HCT116 (cell line): ENCODE measurements at regions not wholly inside any gene's neighbourhood (a gene's known extent, or its start where the extent isn't known, plus 50 kb on each side); places are given as distances from the start of the nearest gene placed in this dataset.

ENCODE experiments used
- ATAC-seq: fragments of 200-7000 bp; cut with Tn5 transposase; 2 replicates; pipeline ENCODE4 v1.9.1; 2020; ENCODE audit warnings: mild to moderate bottlenecking, moderate library complexity
- BruUV-seq: library from RNA; stranded (reverse); fragments of 400-500 nt; replicated peaks from 2 replicates; lab custom pipeline; 2021; lab: Mats Ljungman, UMichigan
- CTCF ChIA-PET: fragments of 300-600 bp; sonication (Branson Sonifier 250); formaldehyde crosslinking; loops from one replicate; lab custom pipeline; 2021; ENCODE audit warnings: antibody characterized with exemption; lab: Charles Lee
- POLR2A ChIA-PET: fragments of 300-600, 350-600 bp; sonication (Branson Sonifier 250); formaldehyde crosslinking; loops from one replicate; lab custom pipeline; 2021; ENCODE audit warnings: antibody characterized with exemption; lab: Charles Lee
- RAD21 ChIA-PET, 2 experiments: fragments of 300-600 bp; sonication (Branson Sonifier 250); formaldehyde crosslinking; loops; one replicate each; lab custom pipeline; 2023; ENCODE audit warnings: low total read pairs in 2 of 2; ENCODE audit not compliant: uncharacterized antibody in 2 of 2, unreplicated experiment in 2 of 2, low non-redundant PET in 1 of 2; lab: Charles Lee
- DNase-seq: peaks from one replicate; pipeline ENCODE4 v3.0.0-alpha.2; 2010; ENCODE audit warnings: low read depth, low spot score
- H2AFZ ChIP-seq: fragments of 200-600 bp; shearing (Covaris generic), sonication (generic); 2 replicates; pipeline ENCODE4 v1.6.1; 2017; ENCODE audit warnings: low read depth, mixed run types, mixed read lengths, antibody characterized with exemption, low read length; ENCODE audit not compliant: poor library complexity, severe bottlenecking
- H3K27ac ChIP-seq: 2 replicates; pipeline ENCODE4 v1.5.1; 2012; ENCODE audit warnings: low read depth, low read length
- H3K27me3 ChIP-seq: fragments of 200-600 bp; sonication (generic); 2 replicates; pipeline ENCODE4 v1.6.1; 2016; ENCODE audit warnings: mixed run types, low read length, mixed read lengths; ENCODE audit not compliant: insufficient read depth
- H3K36me3 ChIP-seq, 2 experiments: fragments of 200-500 bp in 1 of 2; fragments of 200-600 bp in 1 of 2; sonication (Bioruptor generic) in 1 of 2; sonication (generic) in 1 of 2; 2 replicates each; pipeline versions ENCODE4 v1.5.1 to v1.6.1; 2014 to 2016; ENCODE audit warnings: low read length in 2 of 2, inconsistent platforms in 1 of 2, mixed read lengths in 1 of 2, mixed run types in 1 of 2; ENCODE audit not compliant: insufficient read depth in 2 of 2, control insufficient read depth in 1 of 2
- H3K4me1 ChIP-seq, 2 experiments: fragments of 200-600 bp in 1 of 2; sonication (generic) in 1 of 2; 2 replicates each; pipeline versions ENCODE4 v1.5.1 to v1.6.1; 2012 to 2017; ENCODE audit warnings: low read length in 2 of 2, inconsistent platforms in 1 of 2, mild to moderate bottlenecking in 1 of 2, mixed read lengths in 1 of 2, mixed run types in 1 of 2, moderate library complexity in 1 of 2; ENCODE audit not compliant: insufficient read depth in 2 of 2, control insufficient read depth in 1 of 2
- H3K4me2 ChIP-seq: fragments of 200-600 bp; sonication (generic); 2 replicates; pipeline ENCODE4 v1.6.1; 2017; ENCODE audit warnings: mixed run types, low read length, mixed read lengths
- H3K4me3 ChIP-seq, 2 experiments: fragments of 200-600 bp in 1 of 2; sonication (generic) in 1 of 2; replicated peaks in 1 of 2; 2 replicates each; pipeline ENCODE4 v1.5.1; 2011 to 2016; ENCODE audit warnings: low read length in 2 of 2, control low read depth in 1 of 2, low read depth in 1 of 2, mild to moderate bottlenecking in 1 of 2, mixed read lengths in 1 of 2, mixed run types in 1 of 2
- H3K79me2 ChIP-seq: fragments of 200-600 bp; sonication (generic); 2 replicates; pipeline ENCODE4 v1.6.1; 2017; ENCODE audit warnings: mild to moderate bottlenecking, mixed run types, low read length, moderate library complexity, mixed read lengths; ENCODE audit not compliant: insufficient read depth
- H3K9ac ChIP-seq: fragments of 200-600 bp; sonication (generic); 2 replicates; pipeline ENCODE4 v1.6.1; 2016; ENCODE audit warnings: low read length, mixed read lengths
- H3K9me2 ChIP-seq: fragments of 200-600 bp; sonication (generic), shearing (Covaris generic); 2 replicates; pipeline ENCODE4 v1.6.1; 2017; ENCODE audit warnings: mixed run types, mild to moderate bottlenecking, moderate library complexity; ENCODE audit not compliant: insufficient read depth
- H3K9me3 ChIP-seq, 2 experiments: fragments of 200-500 bp in 1 of 2; fragments of 200-600 bp in 1 of 2; sonication (Bioruptor generic) in 1 of 2; sonication (generic) in 1 of 2; 2 replicates each; pipeline ENCODE4 v1.6.1; 2014 to 2017; ENCODE audit warnings: low read length in 2 of 2, mixed read lengths in 2 of 2, inconsistent platforms in 1 of 2, low read depth in 1 of 2, mild to moderate bottlenecking in 1 of 2, mixed run types in 1 of 2, moderate library complexity in 1 of 2; ENCODE audit not compliant: control insufficient read depth in 1 of 2, insufficient read depth in 1 of 2
- H4K20me1 ChIP-seq: fragments of 200-600 bp; sonication (generic), shearing (Covaris generic); 2 replicates; pipeline ENCODE4 v1.6.1; 2017; ENCODE audit warnings: mixed run types, mild to moderate bottlenecking, moderate library complexity; ENCODE audit not compliant: insufficient read depth
- CEBPB ChIP-seq: IDR thresholded peaks from 2 replicates; pipeline ENCODE4 v1.6.1; 2012; ENCODE audit warnings: low read depth
- EGR1 ChIP-seq: IDR thresholded peaks from 2 replicates; pipeline ENCODE4 v1.6.1; 2012; ENCODE audit warnings: low read depth
- ELF1 ChIP-seq: IDR thresholded peaks from 2 replicates; pipeline ENCODE4 v1.6.1; 2012; ENCODE audit warnings: low read depth, borderline replicate concordance
- EZH2 ChIP-seq: fragments of 200-600 bp; sonication (generic); IDR thresholded peaks from 2 replicates; pipeline ENCODE4 v1.6.1; 2017; ENCODE audit warnings: antibody characterized with exemption, mixed run types
- EZH2phosphoT487 ChIP-seq: fragments of 200-600 bp; IDR thresholded peaks from 2 replicates; pipeline ENCODE4 v1.6.1; 2018; ENCODE audit warnings: antibody characterized with exemption, borderline replicate concordance
- FOSL1 ChIP-seq: IDR thresholded peaks from 2 replicates; pipeline ENCODE4 v1.6.1; 2012; ENCODE audit warnings: low read depth
- JUND ChIP-seq: IDR thresholded peaks from 2 replicates; pipeline ENCODE4 v1.6.1; 2012
- POLR2A ChIP-seq: IDR thresholded peaks from 2 replicates; pipeline ENCODE4 v1.7.0; 2011; ENCODE audit warnings: borderline replicate concordance; ENCODE audit not compliant: insufficient read depth, insufficient read length; ENCODE audit errors: extremely low read depth
- POLR2AphosphoS5 ChIP-seq: IDR thresholded peaks from 2 replicates; pipeline ENCODE4 v1.6.1; 2011; ENCODE audit warnings: mild to moderate bottlenecking, low read depth, low read length, moderate library complexity
- RAD21 ChIP-seq: IDR thresholded peaks from 2 replicates; pipeline ENCODE4 v1.6.1; 2012; ENCODE audit warnings: low read depth, mild to moderate bottlenecking
- REST ChIP-seq: IDR thresholded peaks from 2 replicates; pipeline ENCODE4 v1.6.1; 2012; ENCODE audit warnings: low read depth
- SIN3A ChIP-seq: IDR thresholded peaks from 2 replicates; pipeline ENCODE4 v1.6.1; 2012; ENCODE audit warnings: low read depth
- TCF7L2 ChIP-seq: IDR thresholded peaks from 2 replicates; pipeline ENCODE4 v1.7.0; 2011; ENCODE audit warnings: borderline replicate concordance, inconsistent platforms; ENCODE audit not compliant: insufficient read depth, insufficient read length; ENCODE audit errors: extremely low read depth
- ZNF274 ChIP-seq: fragments of 200-500 bp; sonication (Bioruptor generic); IDR thresholded peaks from 2 replicates; pipeline ENCODE4 v1.6.1; 2014; ENCODE audit warnings: mild to moderate bottlenecking, low read depth, low read length, inconsistent platforms
- intact Hi-C: fragments of 100-400 bp; cut with micrococcal nuclease; formaldehyde crosslinking; loops from 2 replicates; pipeline ENCODE4 v1.10.0; 2022
- TF ChIP-seq, protein P1 (sequence below), 3 experiments: fragments of 200-600 bp in 1 of 3; sonication (generic) in 1 of 3; IDR thresholded peaks in 2 of 3; conservative IDR thresholded peaks in 1 of 3; 2 replicates each; pipeline ENCODE4 v1.5.1; 2012 to 2017; ENCODE audit warnings: low read depth in 2 of 3, low read length in 2 of 3, antibody characterized with exemption in 1 of 3, borderline replicate concordance in 1 of 3, control low read depth in 1 of 3, mild to moderate bottlenecking in 1 of 3, mixed read lengths in 1 of 3, mixed run types in 1 of 3, moderate library complexity in 1 of 3; ENCODE audit not compliant: insufficient read depth in 1 of 3
- TF ChIP-seq, protein P2 (sequence below): IDR thresholded peaks from 2 replicates; pipeline ENCODE4 v1.6.1; 2012
- TF ChIP-seq, protein P3 (sequence below): IDR thresholded peaks from 2 replicates; pipeline ENCODE4 v1.6.1; 2011; ENCODE audit warnings: mild to moderate bottlenecking, low read length, moderate library complexity; ENCODE audit not compliant: insufficient replicate concordance; ENCODE audit errors: extremely low read depth

- ChIA-PET RAD21 (no interaction called here), POLR2A (no interaction called here), CTCF (no interaction called here)
- no peak overlapping the region for H2AFZ ChIP-seq
- BruUV-seq = no TSS peak
- peaks cover 12% of the 10 kb centered on the region for H3K27me3 ChIP-seq
- no peak overlapping the region for H3K4me2 ChIP-seq
- H4K20me1 ChIP-seq = no peaks in the 10 kb centered on the region
- no peaks in the 10 kb centered on the region for H3K79me2 ChIP-seq
- H3K4me3 ChIP-seq = no peak overlapping the region
- no peak for TF ChIP-seq EZH2
- TF ChIP-seq EGR1 = no peak
- TF ChIP-seq RAD21 = no peak
- no peak for TF ChIP-seq EZH2phosphoT487
- TF ChIP-seq, protein P1, sequence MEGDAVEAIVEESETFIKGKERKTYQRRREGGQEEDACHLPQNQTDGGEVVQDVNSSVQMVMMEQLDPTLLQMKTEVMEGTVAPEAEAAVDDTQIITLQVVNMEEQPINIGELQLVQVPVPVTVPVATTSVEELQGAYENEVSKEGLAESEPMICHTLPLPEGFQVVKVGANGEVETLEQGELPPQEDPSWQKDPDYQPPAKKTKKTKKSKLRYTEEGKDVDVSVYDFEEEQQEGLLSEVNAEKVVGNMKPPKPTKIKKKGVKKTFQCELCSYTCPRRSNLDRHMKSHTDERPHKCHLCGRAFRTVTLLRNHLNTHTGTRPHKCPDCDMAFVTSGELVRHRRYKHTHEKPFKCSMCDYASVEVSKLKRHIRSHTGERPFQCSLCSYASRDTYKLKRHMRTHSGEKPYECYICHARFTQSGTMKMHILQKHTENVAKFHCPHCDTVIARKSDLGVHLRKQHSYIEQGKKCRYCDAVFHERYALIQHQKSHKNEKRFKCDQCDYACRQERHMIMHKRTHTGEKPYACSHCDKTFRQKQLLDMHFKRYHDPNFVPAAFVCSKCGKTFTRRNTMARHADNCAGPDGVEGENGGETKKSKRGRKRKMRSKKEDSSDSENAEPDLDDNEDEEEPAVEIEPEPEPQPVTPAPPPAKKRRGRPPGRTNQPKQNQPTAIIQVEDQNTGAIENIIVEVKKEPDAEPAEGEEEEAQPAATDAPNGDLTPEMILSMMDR (IDR thresholded peaks at IDR 0.05 in 2 of 3, conservative IDR thresholded peaks at IDR 0.05 in 1 of 3; ENCODE audit: borderline replicate concordance in 1 of 3, insufficient read depth in 1 of 3, low read depth in 2 of 3, low read length in 2 of 3) = no peak
- TF ChIP-seq FOSL1 = no peak
- TF ChIP-seq REST = no peak
- TF ChIP-seq ZNF274 = no peak
- no peak for TF ChIP-seq SIN3A
- TF ChIP-seq JUND = no peak
- TF ChIP-seq POLR2AphosphoS5 = no peak
- no peak for TF ChIP-seq CEBPB
- no peak for TF ChIP-seq ELF1
- TF ChIP-seq, protein P2, sequence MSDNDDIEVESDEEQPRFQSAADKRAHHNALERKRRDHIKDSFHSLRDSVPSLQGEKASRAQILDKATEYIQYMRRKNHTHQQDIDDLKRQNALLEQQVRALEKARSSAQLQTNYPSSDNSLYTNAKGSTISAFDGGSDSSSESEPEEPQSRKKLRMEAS = no peak
- TF ChIP-seq TCF7L2 = no peak
- TF ChIP-seq, protein P3, sequence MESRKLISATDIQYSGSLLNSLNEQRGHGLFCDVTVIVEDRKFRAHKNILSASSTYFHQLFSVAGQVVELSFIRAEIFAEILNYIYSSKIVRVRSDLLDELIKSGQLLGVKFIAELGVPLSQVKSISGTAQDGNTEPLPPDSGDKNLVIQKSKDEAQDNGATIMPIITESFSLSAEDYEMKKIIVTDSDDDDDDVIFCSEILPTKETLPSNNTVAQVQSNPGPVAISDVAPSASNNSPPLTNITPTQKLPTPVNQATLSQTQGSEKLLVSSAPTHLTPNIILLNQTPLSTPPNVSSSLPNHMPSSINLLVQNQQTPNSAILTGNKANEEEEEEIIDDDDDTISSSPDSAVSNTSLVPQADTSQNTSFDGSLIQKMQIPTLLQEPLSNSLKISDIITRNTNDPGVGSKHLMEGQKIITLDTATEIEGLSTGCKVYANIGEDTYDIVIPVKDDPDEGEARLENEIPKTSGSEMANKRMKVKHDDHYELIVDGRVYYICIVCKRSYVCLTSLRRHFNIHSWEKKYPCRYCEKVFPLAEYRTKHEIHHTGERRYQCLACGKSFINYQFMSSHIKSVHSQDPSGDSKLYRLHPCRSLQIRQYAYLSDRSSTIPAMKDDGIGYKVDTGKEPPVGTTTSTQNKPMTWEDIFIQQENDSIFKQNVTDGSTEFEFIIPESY = no peak
- TF ChIP-seq POLR2A = no peak
- TF ChIP-seq, all 23 proteins: peak for 0
- no peak for ATAC-seq
- Histone ChIP-seq H3K36me3 (no peaks in the 10 kb centered on the region), H3K9ac (no peak overlapping the region), H3K27ac (no peak overlapping the region), H3K4me1 (no peaks in the 10 kb centered on the region), H3K9me3 (no peaks in the 10 kb centered on the region), H3K9me2 (no peaks in the 10 kb centered on the region)
- intact Hi-C loops = no loop called here
- DNase-seq = no peak
These were observed 281.9 kb downstream of the SUCLA2 start for GRCh38 chr13:47719164-47719563.
